ENCODE measurements at regions not wholly inside any gene's neighbourhood (a gene's known extent, or its start where the extent isn't known, plus 50 kb on each side); places are given as distances from the start of the nearest gene placed in this dataset.
"Not testable (repeated sequence)": the region's sequence is repeated elsewhere in the genome, so short reads cannot be mapped to it uniquely, and the experiment has no call there.

DNA sequence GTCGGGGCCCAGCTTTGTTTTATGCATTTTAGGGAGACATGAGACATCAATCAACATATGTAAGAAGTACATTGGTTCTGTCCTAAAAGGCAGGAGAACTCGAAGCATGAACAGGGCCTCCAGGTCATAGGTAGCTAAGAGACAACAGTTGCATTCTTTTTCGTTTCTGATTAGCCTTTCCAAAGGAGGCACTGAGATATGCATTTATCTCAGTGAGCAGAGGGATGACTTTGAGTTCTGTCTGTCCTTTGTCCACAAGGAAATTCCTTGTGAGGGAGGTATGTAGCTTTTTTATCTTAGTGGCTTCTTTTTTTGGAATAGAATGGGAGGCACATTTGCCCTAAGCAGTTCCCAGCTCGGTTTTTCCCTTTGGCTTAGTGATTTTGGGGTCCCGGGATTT, 109.5 kb upstream of the KIF2A start:
- TF ChIP-seq, protein P1, sequence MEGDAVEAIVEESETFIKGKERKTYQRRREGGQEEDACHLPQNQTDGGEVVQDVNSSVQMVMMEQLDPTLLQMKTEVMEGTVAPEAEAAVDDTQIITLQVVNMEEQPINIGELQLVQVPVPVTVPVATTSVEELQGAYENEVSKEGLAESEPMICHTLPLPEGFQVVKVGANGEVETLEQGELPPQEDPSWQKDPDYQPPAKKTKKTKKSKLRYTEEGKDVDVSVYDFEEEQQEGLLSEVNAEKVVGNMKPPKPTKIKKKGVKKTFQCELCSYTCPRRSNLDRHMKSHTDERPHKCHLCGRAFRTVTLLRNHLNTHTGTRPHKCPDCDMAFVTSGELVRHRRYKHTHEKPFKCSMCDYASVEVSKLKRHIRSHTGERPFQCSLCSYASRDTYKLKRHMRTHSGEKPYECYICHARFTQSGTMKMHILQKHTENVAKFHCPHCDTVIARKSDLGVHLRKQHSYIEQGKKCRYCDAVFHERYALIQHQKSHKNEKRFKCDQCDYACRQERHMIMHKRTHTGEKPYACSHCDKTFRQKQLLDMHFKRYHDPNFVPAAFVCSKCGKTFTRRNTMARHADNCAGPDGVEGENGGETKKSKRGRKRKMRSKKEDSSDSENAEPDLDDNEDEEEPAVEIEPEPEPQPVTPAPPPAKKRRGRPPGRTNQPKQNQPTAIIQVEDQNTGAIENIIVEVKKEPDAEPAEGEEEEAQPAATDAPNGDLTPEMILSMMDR (IDR thresholded peaks at IDR 0.05) = not testable (repeated sequence)
- TF ChIP-seq POLR2A (IDR thresholded peaks at IDR 0.05) = not testable (repeated sequence)
